Inflammatory macrophage treated with lipopolysaccharide for 4 hours (primary cell): ENCODE measurements at regions not wholly inside any gene's neighbourhood (a gene's known extent, or its start where the extent isn't known, plus 50 kb on each side); places are given as distances from the start of the nearest gene placed in this dataset.
"Not testable (repeated sequence)": the region's sequence is repeated elsewhere in the genome, so short reads cannot be mapped to it uniquely, and the experiment has no call there.

ENCODE experiments used
- DNase-seq: peaks from one replicate; pipeline ENCODE4 v3.0.0-alpha.2; 2020

- DNase-seq, result no peak
These were observed 1619.4 kb upstream of the SEL1L start for GRCh38 chr14:83153081-83153480.

GRCh38 chr14:83162361-83162929 lies 1628.8 kb upstream of the SEL1L start:
- DNase-seq, result no peak

GRCh38 chr14:83163016-83163415 lies 1629.4 kb upstream of the SEL1L start:
- DNase-seq, result no peak

- no peak for DNase-seq
These were observed 1630.4 kb upstream of the SEL1L start for GRCh38 chr14:83164016-83164415.

GRCh38 chr14:83164591-83164990 lies 1630.9 kb upstream of the SEL1L start:
- no peak for DNase-seq

- no peak for DNase-seq
These were observed 1636.5 kb upstream of the SEL1L start for GRCh38 chr14:83170165-83170564.

- no peak for DNase-seq
These were observed 1638.1 kb upstream of the SEL1L start for GRCh38 chr14:83171761-83172160.

GRCh38 chr14:83172363-83172762 lies 1638.7 kb upstream of the SEL1L start:
- no peak for DNase-seq

GRCh38 chr14:83173687-83174086 lies 1640.0 kb upstream of the SEL1L start:
- DNase-seq, result peak; percentile 9

GRCh38 chr14:83184531-83184930 lies 1650.9 kb upstream of the SEL1L start:
- no peak for DNase-seq

- DNase-seq, result not testable (repeated sequence)
These were observed 1654.7 kb upstream of the SEL1L start for GRCh38 chr14:83188311-83188710.

- peak; percentile 29 for DNase-seq
These were observed 1662.6 kb upstream of the SEL1L start for GRCh38 chr14:83196236-83196635.

- no peak for DNase-seq
These were observed 1663.6 kb upstream of the SEL1L start for GRCh38 chr14:83197271-83197670.

GRCh38 chr14:83207550-83207949 lies 1673.9 kb upstream of the SEL1L start:
- no peak for DNase-seq

- no peak for DNase-seq
These were observed 1674.7 kb upstream of the SEL1L start for GRCh38 chr14:83208341-83208740.

- DNase-seq, result no peak
These were observed 1683.8 kb upstream of the SEL1L start for GRCh38 chr14:83217492-83217891.

GRCh38 chr14:83247924-83248639 lies 1714.4 kb upstream of the SEL1L start:
- DNase-seq, result no peak

GRCh38 chr14:83251402-83251801 lies 1717.7 kb upstream of the SEL1L start:
- no peak for DNase-seq

GRCh38 chr14:83253870-83254269 lies 1720.2 kb upstream of the SEL1L start:
- no peak for DNase-seq

GRCh38 chr14:83255015-83255726 lies 1721.5 kb upstream of the SEL1L start:
- DNase-seq, result peak; percentile 74

- no peak for DNase-seq
These were observed 1722.1 kb upstream of the SEL1L start for GRCh38 chr14:83255727-83256090.

GRCh38 chr14:83257466-83258439 lies 1724.1 kb upstream of the SEL1L start:
- peak; percentile 27 for DNase-seq

GRCh38 chr14:83260751-83261150 lies 1727.1 kb upstream of the SEL1L start:
- DNase-seq, result peak; percentile 56
